Panc1 (cell line): ENCODE measurements at regions not wholly inside any gene's neighbourhood (a gene's known extent, or its start where the extent isn't known, plus 50 kb on each side); places are given as distances from the start of the nearest gene placed in this dataset.
"Not testable (repeated sequence)": the region's sequence is repeated elsewhere in the genome, so short reads cannot be mapped to it uniquely, and the experiment has no call there.

Experiments
- POLR2AphosphoS5 ChIP-seq: IDR thresholded peaks from 2 replicates; pipeline ENCODE4 v1.6.1; 2012; ENCODE audit warnings: mild to moderate bottlenecking, low read depth, low read length, moderate library complexity
- TF ChIP-seq, protein P1 (sequence below): fragments of 450-650 bp; IDR thresholded peaks from 2 replicates; pipeline ENCODE4 v1.5.1; 2017; ENCODE audit warnings: mild to moderate bottlenecking

- TF ChIP-seq, protein P1, sequence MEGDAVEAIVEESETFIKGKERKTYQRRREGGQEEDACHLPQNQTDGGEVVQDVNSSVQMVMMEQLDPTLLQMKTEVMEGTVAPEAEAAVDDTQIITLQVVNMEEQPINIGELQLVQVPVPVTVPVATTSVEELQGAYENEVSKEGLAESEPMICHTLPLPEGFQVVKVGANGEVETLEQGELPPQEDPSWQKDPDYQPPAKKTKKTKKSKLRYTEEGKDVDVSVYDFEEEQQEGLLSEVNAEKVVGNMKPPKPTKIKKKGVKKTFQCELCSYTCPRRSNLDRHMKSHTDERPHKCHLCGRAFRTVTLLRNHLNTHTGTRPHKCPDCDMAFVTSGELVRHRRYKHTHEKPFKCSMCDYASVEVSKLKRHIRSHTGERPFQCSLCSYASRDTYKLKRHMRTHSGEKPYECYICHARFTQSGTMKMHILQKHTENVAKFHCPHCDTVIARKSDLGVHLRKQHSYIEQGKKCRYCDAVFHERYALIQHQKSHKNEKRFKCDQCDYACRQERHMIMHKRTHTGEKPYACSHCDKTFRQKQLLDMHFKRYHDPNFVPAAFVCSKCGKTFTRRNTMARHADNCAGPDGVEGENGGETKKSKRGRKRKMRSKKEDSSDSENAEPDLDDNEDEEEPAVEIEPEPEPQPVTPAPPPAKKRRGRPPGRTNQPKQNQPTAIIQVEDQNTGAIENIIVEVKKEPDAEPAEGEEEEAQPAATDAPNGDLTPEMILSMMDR = not testable (repeated sequence)
- not testable (repeated sequence) for TF ChIP-seq POLR2AphosphoS5
These were observed 1511.1 kb upstream of the TPTE start for GRCh38 chr21:9010121-9010795.
